GM21381 (cell line): ENCODE measurements at regions not wholly inside any gene's neighbourhood (a gene's known extent, or its start where the extent isn't known, plus 50 kb on each side); places are given as distances from the start of the nearest gene placed in this dataset.

Experiments used
- ATAC-seq: cut with Tn5 transposase; IDR thresholded peaks from one replicate; pipeline ENCODE4 v1.9.1; 2021; ENCODE audit warnings: mild to moderate bottlenecking, moderate library complexity; ENCODE audit not compliant: unreplicated experiment

- no peak for ATAC-seq
Observed at GRCh38 chr20:4521170-4521968, 164.9 kb upstream of the PRNP start.

GRCh38 chr20:4519534-4519933 lies 166.7 kb upstream of the PRNP start:
- no peak for ATAC-seq

GRCh38 chr20:4516876-4517275 lies 169.4 kb upstream of the PRNP start:
- no peak for ATAC-seq

GRCh38 chr20:4513720-4514119 lies 172.5 kb upstream of the PRNP start:
- ATAC-seq = no peak

GRCh38 chr20:4512891-4513550 lies 173.2 kb upstream of the PRNP start:
- ATAC-seq = no peak

GRCh38 chr20:4511776-4512175 lies 174.5 kb upstream of the PRNP start:
- no peak for ATAC-seq

GRCh38 chr20:4509825-4510522 lies 176.3 kb upstream of the PRNP start:
- no peak for ATAC-seq

GRCh38 chr20:4508773-4509172 lies 177.5 kb upstream of the PRNP start:
- no peak for ATAC-seq

- no peak for ATAC-seq
Observed at GRCh38 chr20:4507288-4507719, 179.0 kb upstream of the PRNP start.

- no peak for ATAC-seq
Observed at GRCh38 chr20:4504814-4505213, 181.4 kb upstream of the PRNP start.

- no peak for ATAC-seq
Observed at GRCh38 chr20:4502756-4503155, 183.5 kb upstream of the PRNP start.

- ATAC-seq = no peak
Observed at GRCh38 chr20:4493386-4493785, 192.9 kb upstream of the PRNP start.

GRCh38 chr20:4491643-4492042 lies 194.6 kb upstream of the PRNP start:
- ATAC-seq = no peak

GRCh38 chr20:4490606-4491280 lies 195.5 kb upstream of the PRNP start:
- no peak for ATAC-seq

- ATAC-seq = no peak
Observed at GRCh38 chr20:4490045-4490444, 196.2 kb upstream of the PRNP start.

- no peak for ATAC-seq
Observed at GRCh38 chr20:4488407-4489339, 197.6 kb upstream of the PRNP start.

- ATAC-seq = no peak
Observed at GRCh38 chr20:4484379-4484997, 201.8 kb upstream of the PRNP start.

GRCh38 chr20:4483961-4484360 lies 202.3 kb upstream of the PRNP start:
- no peak for ATAC-seq

- no peak for ATAC-seq
Observed at GRCh38 chr20:4483486-4483885, 202.8 kb upstream of the PRNP start.

GRCh38 chr20:4480104-4480503 lies 206.2 kb upstream of the PRNP start:
- no peak for ATAC-seq
